ENCODE measurements at regions not wholly inside any gene's neighbourhood (a gene's known extent, or its start where the extent isn't known, plus 50 kb on each side); places are given as distances from the start of the nearest gene placed in this dataset.
A peak's percentile ranks its signal among the peaks of the same experiment; 100 is the strongest.
"Not testable (repeated sequence)": the region's sequence is repeated elsewhere in the genome, so short reads cannot be mapped to it uniquely, and the experiment has no call there.

- no peaks in the 10 kb centered on the region for H3K36me3 ChIP-seq
- H3K27me3 ChIP-seq, result no peaks in the 10 kb centered on the region
- H3K9me3 ChIP-seq, result no peaks in the 10 kb centered on the region
- no peak for DNase-seq
- H3K4me3 ChIP-seq, result no peak overlapping the region
Observed at GRCh38 chr10:44716470-44717015, 194.6 kb upstream of the TMEM72 start.

DNA sequence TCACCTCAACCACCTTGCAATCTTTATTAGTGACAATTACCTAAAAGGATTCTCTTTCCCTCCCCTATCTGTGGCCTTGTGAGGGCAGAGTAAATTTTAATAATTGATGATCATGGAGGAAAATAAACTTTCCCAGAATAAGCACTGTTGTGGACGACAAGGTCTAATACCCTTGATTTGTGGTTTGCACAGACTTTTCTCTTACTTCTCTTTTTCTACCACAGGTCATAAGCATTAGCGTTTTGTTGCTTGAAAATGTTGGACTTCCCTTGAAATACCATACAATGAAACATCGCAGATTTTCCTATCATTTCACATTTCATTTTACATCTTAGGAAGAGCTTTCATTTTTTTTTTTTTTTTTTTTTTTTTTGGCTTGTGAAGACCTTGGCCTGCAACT lies 188.1 kb upstream of the TMEM72 start:
- Histone ChIP-seq H3K4me3 (no peak overlapping the region), H3K36me3 (no peaks in the 10 kb centered on the region), H3K9me3 (no peaks in the 10 kb centered on the region), H3K27me3 (no peaks in the 10 kb centered on the region)
- no peak for DNase-seq

DNA sequence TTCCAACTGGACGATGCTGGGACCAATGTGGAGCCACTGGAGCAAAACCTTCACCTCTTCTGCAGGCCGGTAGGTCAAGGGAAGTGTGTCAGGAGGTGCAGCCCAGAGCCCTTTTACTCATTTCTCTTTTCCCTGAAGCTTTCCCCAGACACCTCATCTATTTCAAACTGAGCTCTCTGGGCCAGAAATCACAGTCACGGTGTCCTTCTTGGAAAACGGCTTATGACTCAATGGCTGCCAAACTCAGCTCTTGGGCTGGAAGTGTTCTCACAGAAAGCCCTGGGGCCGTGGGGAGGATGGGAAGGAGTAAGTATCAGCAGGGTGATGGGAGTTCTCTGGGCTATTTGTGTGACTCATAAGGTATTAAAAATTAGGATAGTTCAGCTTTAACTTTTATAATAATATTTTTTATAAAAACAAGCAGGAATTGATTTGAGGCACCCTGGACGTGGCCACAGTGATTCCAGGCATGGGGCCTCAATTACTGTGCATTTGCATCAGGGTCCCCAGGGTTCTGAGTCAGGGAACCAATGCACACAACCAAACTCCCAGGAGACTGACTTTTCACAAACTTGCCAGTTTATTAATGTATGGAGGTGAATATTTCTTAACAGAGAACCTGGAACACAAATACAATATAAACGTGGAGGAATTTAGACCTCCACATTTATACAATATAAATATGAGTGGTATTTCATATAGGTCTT lies 187.4 kb upstream of the TMEM72 start:
- Histone ChIP-seq H3K9me3 (no peaks in the 10 kb centered on the region), H3K27me3 (no peaks in the 10 kb centered on the region), H3K4me3 (no peak overlapping the region), H3K36me3 (no peaks in the 10 kb centered on the region)
- DNase-seq, result peak; percentile 89

GRCh38 chr10:44724415-44725174 lies 186.5 kb upstream of the TMEM72 start:
- Histone ChIP-seq H3K36me3 (no peaks in the 10 kb centered on the region), H3K27me3 (no peaks in the 10 kb centered on the region), H3K4me3 (no peak overlapping the region), H3K9me3 (no peaks in the 10 kb centered on the region)
- no peak for DNase-seq

GRCh38 chr10:44725404-44725803 lies 185.7 kb upstream of the TMEM72 start:
- no peaks in the 10 kb centered on the region for H3K9me3 ChIP-seq
- H3K4me3 ChIP-seq, result no peak overlapping the region
- no peak for DNase-seq
- H3K27me3 ChIP-seq, result no peaks in the 10 kb centered on the region
- no peaks in the 10 kb centered on the region for H3K36me3 ChIP-seq

- H3K9me3 ChIP-seq, result no peaks in the 10 kb centered on the region
- no peaks in the 10 kb centered on the region for H3K27me3 ChIP-seq
- H3K4me3 ChIP-seq, result no peak overlapping the region
- no peak for DNase-seq
- no peaks in the 10 kb centered on the region for H3K36me3 ChIP-seq
Observed at GRCh38 chr10:44731283-44731682, 179.9 kb upstream of the TMEM72 start.

DNA sequence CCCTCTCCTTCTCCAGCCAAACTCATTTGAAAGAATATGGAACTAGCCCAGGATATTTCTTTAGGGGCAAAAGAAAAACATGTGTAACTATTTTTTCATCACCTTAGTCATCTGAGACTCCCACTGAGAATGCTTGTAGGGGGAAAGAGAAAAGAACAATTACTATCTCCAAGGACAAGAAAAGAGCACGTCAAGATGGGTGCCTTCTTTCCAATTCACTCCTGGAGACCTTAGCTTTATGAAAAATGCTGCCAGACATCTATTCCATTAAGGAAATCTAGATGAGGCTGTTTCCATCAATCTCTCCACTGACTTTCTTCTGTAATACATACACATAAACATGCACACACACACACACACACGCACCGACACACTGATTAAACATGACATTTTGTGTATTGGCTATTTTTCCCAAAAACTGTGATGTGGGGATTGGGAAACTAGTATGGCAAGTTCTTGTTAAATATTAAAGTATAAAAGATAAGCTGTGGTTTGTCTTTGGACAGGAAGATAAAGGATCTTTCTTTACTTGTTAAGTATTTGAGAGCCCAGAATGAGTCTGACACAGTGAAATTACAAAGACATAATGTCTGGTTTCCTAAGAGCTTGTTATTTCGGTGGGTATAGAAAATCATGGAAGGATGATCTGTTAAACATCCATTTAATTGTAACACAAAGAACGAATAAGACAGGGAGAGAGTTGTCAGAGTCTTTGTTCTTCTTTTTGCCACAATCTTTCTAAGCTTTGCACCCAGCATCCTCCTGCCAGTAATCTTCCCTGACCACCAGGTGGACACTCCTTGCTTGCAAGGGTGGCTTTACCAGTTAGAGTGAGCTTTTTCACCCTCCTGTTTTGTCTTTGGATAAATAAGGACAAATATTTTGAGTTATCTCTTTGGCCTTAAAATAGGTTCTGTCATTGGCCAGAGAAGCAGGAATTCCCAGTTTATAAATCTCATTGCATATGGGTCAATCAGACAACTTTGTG lies 177.3 kb upstream of the TMEM72 start:
- Histone ChIP-seq H3K36me3 (no peaks in the 10 kb centered on the region), H3K4me3 (no peak overlapping the region), H3K27me3 (no peaks in the 10 kb centered on the region), H3K9me3 (no peaks in the 10 kb centered on the region; the same call in 1 of the 2 replicates)
- DNase-seq, result no peak

DNA sequence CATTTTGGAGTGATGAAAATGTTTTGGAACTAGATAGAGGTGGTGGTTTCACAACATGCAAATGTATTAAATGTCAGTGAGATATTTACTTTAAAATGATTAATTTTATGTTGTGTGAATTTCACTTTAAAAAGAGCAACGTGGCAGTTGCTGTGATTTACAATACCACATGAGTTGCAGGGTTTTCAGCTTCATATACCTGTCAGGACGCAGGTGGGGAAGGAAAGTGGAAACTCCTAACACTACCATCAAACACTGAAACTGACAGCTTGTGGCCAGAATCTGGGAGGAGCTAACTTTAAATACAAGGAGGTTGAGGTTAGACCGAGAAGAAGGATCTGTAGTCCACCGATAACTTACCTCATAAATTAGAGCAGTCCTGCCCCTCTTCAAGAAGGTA lies 168.9 kb upstream of the TMEM72 start:
- no peaks in the 10 kb centered on the region; the same call in none of the 2 replicates for H3K9me3 ChIP-seq
- DNase-seq, result no peak
- H3K27me3 ChIP-seq, result no peaks in the 10 kb centered on the region
- H3K36me3 ChIP-seq, result no peaks in the 10 kb centered on the region
- no peak overlapping the region for H3K4me3 ChIP-seq

DNA sequence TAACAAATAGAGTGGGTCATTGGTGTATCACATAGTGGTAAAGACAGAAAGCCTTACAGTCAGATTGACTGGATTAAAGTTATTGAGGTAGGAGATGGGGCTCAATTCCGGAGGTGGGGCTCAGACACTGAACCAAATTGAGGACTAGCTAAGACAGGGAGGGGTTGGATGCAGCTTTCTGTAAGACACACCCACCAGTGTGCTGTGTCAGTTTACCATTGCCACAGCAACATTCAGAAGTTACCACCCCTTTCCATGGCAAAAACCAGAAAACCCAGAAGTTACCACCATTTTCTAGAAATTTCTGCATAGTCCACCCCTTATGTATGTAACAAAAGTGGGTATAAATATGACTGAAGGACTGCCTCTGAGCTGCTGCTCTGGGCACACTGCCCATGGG lies 167.6 kb upstream of the TMEM72 start:
- Histone ChIP-seq H3K4me3 (no peak overlapping the region), H3K36me3 (no peaks in the 10 kb centered on the region), H3K9me3 (no peaks in the 10 kb centered on the region; the same call in 1 of the 2 replicates), H3K27me3 (no peaks in the 10 kb centered on the region)
- no peak for DNase-seq

DNA sequence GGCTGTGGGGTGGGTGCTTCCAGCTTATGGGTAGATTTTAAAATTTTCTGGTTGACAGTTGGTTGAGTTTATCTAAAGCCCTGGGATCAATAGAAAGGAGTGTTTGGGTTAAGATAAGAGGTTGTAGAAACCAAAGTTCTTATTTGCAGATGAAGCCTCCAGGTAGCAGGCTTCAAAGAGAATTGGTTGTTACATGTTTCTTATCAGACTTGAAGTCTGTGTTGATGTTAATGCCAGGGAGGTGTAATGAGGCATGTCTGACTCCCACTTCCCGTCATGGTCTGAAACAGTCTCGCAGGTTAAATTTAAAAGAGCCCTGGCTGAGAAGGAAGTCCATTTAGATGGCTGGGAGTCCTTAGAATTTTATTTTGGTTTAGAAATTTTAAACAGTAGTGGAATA lies 165.2 kb upstream of the TMEM72 start:
- no peaks in the 10 kb centered on the region for H3K36me3 ChIP-seq
- no peak for DNase-seq
- no peak overlapping the region for H3K4me3 ChIP-seq
- H3K9me3 ChIP-seq, result no peaks in the 10 kb centered on the region
- no peaks in the 10 kb centered on the region for H3K27me3 ChIP-seq

GRCh38 chr10:44747593-44748172 lies 163.5 kb upstream of the TMEM72 start:
- Histone ChIP-seq H3K36me3 (no peaks in the 10 kb centered on the region), H3K4me3 (no peak overlapping the region), H3K9me3 (no peaks in the 10 kb centered on the region), H3K27me3 (no peaks in the 10 kb centered on the region)
- DNase-seq, result no peak

GRCh38 chr10:44749151-44749550 lies 162.0 kb upstream of the TMEM72 start:
- H3K27me3 ChIP-seq, result no peaks in the 10 kb centered on the region
- no peaks in the 10 kb centered on the region for H3K36me3 ChIP-seq
- H3K9me3 ChIP-seq, result no peaks in the 10 kb centered on the region
- no peak overlapping the region for H3K4me3 ChIP-seq
- no peak for DNase-seq

DNA sequence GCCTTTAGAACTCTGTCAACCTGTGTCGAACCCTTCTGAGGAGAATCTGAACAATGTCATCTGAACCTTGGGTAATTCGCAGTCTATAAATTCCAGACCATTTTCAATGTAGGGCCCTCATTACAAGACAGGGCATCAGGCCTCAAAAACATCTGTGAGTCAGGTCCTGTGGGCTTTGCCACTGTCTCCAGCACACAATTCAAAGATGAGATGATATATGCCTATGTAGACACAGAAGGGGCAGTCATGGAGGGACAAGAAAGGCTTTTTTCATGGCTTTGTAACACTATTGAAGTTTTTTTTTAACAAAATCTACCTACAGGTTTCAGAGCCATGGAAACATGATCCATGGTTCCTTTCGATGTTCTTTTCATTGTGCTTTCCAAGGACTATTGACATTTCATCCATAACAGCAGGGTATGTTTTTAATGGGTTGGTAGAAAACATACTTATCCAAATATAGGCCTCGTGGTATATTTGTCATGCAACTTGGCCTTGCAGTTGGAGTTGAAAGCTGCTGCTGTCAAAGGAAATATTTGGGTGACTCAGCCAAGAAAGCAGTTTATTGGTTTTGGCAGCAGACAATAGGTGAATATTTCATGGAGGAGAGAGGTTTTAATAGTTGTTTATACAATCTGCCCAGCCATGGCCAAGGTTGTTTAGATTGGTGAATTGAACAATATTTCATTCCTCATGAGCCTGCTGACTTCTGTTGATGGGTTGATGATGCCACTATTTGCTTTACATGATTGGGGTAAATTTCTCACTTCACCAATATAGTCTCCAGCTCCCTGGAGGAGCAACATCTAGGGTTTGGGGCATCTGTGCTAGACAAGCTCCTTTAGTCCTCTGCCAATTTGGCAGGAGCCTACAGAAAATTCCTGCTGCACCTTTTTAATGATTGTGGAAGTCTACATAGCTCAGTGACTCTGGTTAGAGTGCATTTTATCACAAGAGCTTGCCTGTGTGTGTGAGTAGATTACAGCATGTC lies 158.4 kb upstream of the TMEM72 start:
- Histone ChIP-seq H3K9me3 (no peaks in the 10 kb centered on the region), H3K4me3 (no peak overlapping the region), H3K36me3 (no peaks in the 10 kb centered on the region), H3K27me3 (no peaks in the 10 kb centered on the region)
- peak; percentile 75 for DNase-seq

DNA sequence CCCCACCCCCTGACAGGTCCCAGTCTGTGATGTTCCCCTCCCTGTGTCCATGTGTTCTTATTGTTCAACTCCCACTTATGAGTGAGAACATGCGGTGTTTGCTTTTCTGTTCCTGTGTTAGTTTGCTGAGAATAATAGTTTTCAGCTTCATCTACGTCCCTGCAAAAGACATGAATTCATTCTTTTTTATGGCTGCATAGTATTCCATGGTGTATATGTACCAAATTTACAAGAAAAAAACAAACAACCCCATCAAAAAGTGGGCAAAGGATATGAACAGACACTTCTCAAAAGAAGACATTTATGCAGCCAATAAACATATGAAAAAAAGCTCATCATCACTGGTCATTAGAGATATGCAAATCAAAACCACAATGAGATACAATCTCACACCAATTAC lies 156.8 kb upstream of the TMEM72 start:
- H3K36me3 ChIP-seq, H3K9me3 ChIP-seq, H3K4me3 ChIP-seq, DNase-seq, H3K27me3 ChIP-seq: not testable (repeated sequence)

GRCh38 chr10:44755481-44755880 lies 155.7 kb upstream of the TMEM72 start:
- no peaks in the 10 kb centered on the region for H3K9me3 ChIP-seq
- no peak for DNase-seq
- H3K27me3 ChIP-seq, result no peaks in the 10 kb centered on the region
- H3K4me3 ChIP-seq, result no peak overlapping the region
- H3K36me3 ChIP-seq, result no peaks in the 10 kb centered on the region

Data from MG63 (cell line).